HL-60 (cell line): ENCODE measurements at regions not wholly inside any gene's neighbourhood (a gene's known extent, or its start where the extent isn't known, plus 50 kb on each side); places are given as distances from the start of the nearest gene placed in this dataset.
"Not testable (repeated sequence)": the region's sequence is repeated elsewhere in the genome, so short reads cannot be mapped to it uniquely, and the experiment has no call there.

Experiments
- DNase-seq, 2 experiments: peaks; one replicate each; pipeline ENCODE4 v3.0.0-alpha.2; 2010 to 2020; ENCODE audit warnings: low read depth in 1 of 2, low spot score in 1 of 2
- H3K27ac ChIP-seq: fragments of 250-450 bp; sonication (Bioruptor Pico); replicated peaks from 2 replicates; pipeline ENCODE4 v1.5.1; 2020; ENCODE audit warnings: mild to moderate bottlenecking, moderate library complexity
- H3K27me3 ChIP-seq: fragments of 250-450 bp; sonication (Bioruptor Pico); 2 replicates; pipeline ENCODE4 v1.5.1; 2021; ENCODE audit warnings: mild to moderate bottlenecking, moderate library complexity; ENCODE audit not compliant: insufficient read depth, poor library complexity, severe bottlenecking
- H3K4me3 ChIP-seq: replicated peaks from 2 replicates; pipeline ENCODE4 v1.5.1; 2011; ENCODE audit warnings: mild to moderate bottlenecking, control low read depth, low read length; ENCODE audit not compliant: insufficient read depth
- CTCF ChIP-seq: IDR thresholded peaks from one replicate; pipeline ENCODE4 v1.5.1; 2011; ENCODE audit warnings: low read length, control low read depth, inconsistent platforms; ENCODE audit not compliant: insufficient read depth
- GABPA ChIP-seq: IDR thresholded peaks from 2 replicates; pipeline ENCODE4 v1.6.1; 2012; ENCODE audit warnings: low read depth
- POLR2AphosphoS5 ChIP-seq: IDR thresholded peaks from 2 replicates; pipeline ENCODE4 v1.6.1; 2012; ENCODE audit warnings: low read depth
- REST ChIP-seq: IDR thresholded peaks from 2 replicates; pipeline ENCODE4 v1.6.1; 2012; ENCODE audit warnings: low read depth; ENCODE audit not compliant: insufficient replicate concordance
- SPI1 ChIP-seq: IDR thresholded peaks from 2 replicates; pipeline ENCODE4 v1.6.1; 2012; ENCODE audit warnings: low read depth, mild to moderate bottlenecking, borderline replicate concordance

- DNase-seq, result no peak
- H3K27me3 ChIP-seq, result no peaks in the 10 kb centered on the region
- no peak for TF ChIP-seq CTCF
- TF ChIP-seq GABPA, result no peak
- TF ChIP-seq SPI1, result no peak
- no peak for TF ChIP-seq POLR2AphosphoS5
- TF ChIP-seq REST, result no peak
- H3K4me3 ChIP-seq, result no peak overlapping the region
- H3K27ac ChIP-seq, result no peak overlapping the region
Measured at GRCh38 chr20:40875116-40876085, 153.2 kb upstream of the TOP1 start.

- DNase-seq, H3K4me3 ChIP-seq, H3K27me3 ChIP-seq, H3K27ac ChIP-seq: not testable (repeated sequence)
Measured at GRCh38 chr20:40878099-40878498, 150.5 kb upstream of the TOP1 start.

- Histone ChIP-seq H3K27me3 (no peaks in the 10 kb centered on the region), H3K4me3 (no peak overlapping the region), H3K27ac (no peak overlapping the region)
- peak; percentile 55 for TF ChIP-seq SPI1
- no peak for TF ChIP-seq GABPA
- no peak for TF ChIP-seq REST
- peak; percentile 25 for TF ChIP-seq CTCF
- TF ChIP-seq POLR2AphosphoS5, result no peak
- DNase-seq, result peak in 1 of 2 experiments; percentile 44
Measured at GRCh38 chr20:40880063-40880728, 148.4 kb upstream of the TOP1 start.

GRCh38 chr20:40880729-40881109, 147.9 kb upstream of the TOP1 start:
- DNase-seq, result no peak
- Histone ChIP-seq H3K27me3 (no peaks in the 10 kb centered on the region), H3K4me3 (no peak overlapping the region), H3K27ac (no peak overlapping the region)
- TF ChIP-seq POLR2AphosphoS5, result no peak
- TF ChIP-seq REST, result no peak
- TF ChIP-seq SPI1, result no peak
